Ascending aorta (tissue), 2 donors: ENCODE measurements at regions not wholly inside any gene's neighbourhood (a gene's known extent, or its start where the extent isn't known, plus 50 kb on each side); places are given as distances from the start of the nearest gene placed in this dataset.

Source experiments
- DNase-seq, 2 donors: peaks; one replicate each; pipeline ENCODE4 v3.0.0-alpha.2; 2019; ENCODE audit warnings: low spot score in 2 of 2
- H3K27ac ChIP-seq, 2 donors: fragments of 200-600 bp; sonication (generic); one replicate each; pipeline ENCODE4 v1.5.1; 2016 to 2017; ENCODE audit warnings: mild to moderate bottlenecking in 1 of 2
- H3K27me3 ChIP-seq: fragments of 200-600 bp; sonication (generic); one replicate; pipeline ENCODE4 v1.5.1; 2017
- H3K36me3 ChIP-seq, 2 donors: fragments of 200-600 bp; sonication (generic); one replicate each; pipeline ENCODE4 v1.5.1; 2016
- H3K4me1 ChIP-seq, 2 donors: fragments of 200-600 bp; sonication (generic); one replicate each; pipeline ENCODE4 v1.5.1; 2016 to 2017; ENCODE audit warnings: mild to moderate bottlenecking in 1 of 2
- H3K4me3 ChIP-seq, 2 donors: fragments of 200-600 bp; sonication (generic); one replicate each; pipeline ENCODE4 v1.5.1; 2016 to 2017; ENCODE audit warnings: mild to moderate bottlenecking in 1 of 2
- H3K9me3 ChIP-seq, 2 donors: fragments of 200-600 bp; sonication (generic); one replicate each; pipeline ENCODE4 v1.5.1; 2016
- CTCF ChIP-seq, 3 experiments: fragments of 200-600 bp in 2 of 3; fragments of 450-650 bp in 1 of 3; sonication (generic) in 2 of 3; IDR thresholded peaks; one replicate each; pipeline ENCODE4 v1.5.1; 2016 to 2019; ENCODE audit warnings: antibody characterized with exemption in 3 of 3, mild to moderate bottlenecking in 1 of 3, moderate library complexity in 1 of 3
- intact Hi-C: fragments of 100-400 bp; cut with DNase I; formaldehyde crosslinking; loops from one replicate; pipeline ENCODE4 v1.15.1; 2023

GRCh38 chr4:123516576-123516975 is 120.0 kb downstream of the SPRY1 start:
- intact Hi-C loops: no loop called here
- no peak for DNase-seq
- H3K27me3 ChIP-seq: no peaks in the 10 kb centered on the region
- H3K4me3 ChIP-seq: no peak overlapping the region
- no peak overlapping the region for H3K27ac ChIP-seq
- H3K9me3 ChIP-seq: no peaks in the 10 kb centered on the region
- no peaks in the 10 kb centered on the region for H3K4me1 ChIP-seq
- H3K36me3 ChIP-seq: no peaks in the 10 kb centered on the region
- TF ChIP-seq CTCF (IDR thresholded peaks at IDR 0.05): no peak

GRCh38 chr4:123517176-123517575 is 120.6 kb downstream of the SPRY1 start:
- intact Hi-C loops: no loop called here
- Histone ChIP-seq H3K9me3 (no peaks in the 10 kb centered on the region), H3K4me3 (no peak overlapping the region), H3K4me1 (no peaks in the 10 kb centered on the region), H3K27me3 (no peaks in the 10 kb centered on the region), H3K27ac (no peak overlapping the region), H3K36me3 (no peaks in the 10 kb centered on the region)
- TF ChIP-seq CTCF (IDR thresholded peaks at IDR 0.05): no peak
- no peak for DNase-seq

GRCh38 chr4:123517971-123518370 is 121.4 kb downstream of the SPRY1 start:
- Histone ChIP-seq H3K4me3 (no peak overlapping the region), H3K27ac (no peak overlapping the region), H3K36me3 (no peaks in the 10 kb centered on the region), H3K9me3 (no peaks in the 10 kb centered on the region), H3K27me3 (no peaks in the 10 kb centered on the region), H3K4me1 (no peaks in the 10 kb centered on the region)
- no peak for DNase-seq
- intact Hi-C loops: no loop called here
- TF ChIP-seq CTCF (IDR thresholded peaks at IDR 0.05): no peak

- Histone ChIP-seq H3K4me3 (no peak overlapping the region), H3K4me1 (no peaks in the 10 kb centered on the region), H3K27ac (no peak overlapping the region), H3K27me3 (no peaks in the 10 kb centered on the region), H3K9me3 (no peaks in the 10 kb centered on the region), H3K36me3 (no peaks in the 10 kb centered on the region)
- no peak for DNase-seq
- intact Hi-C loops: no loop called here
- no peak for TF ChIP-seq CTCF (IDR thresholded peaks at IDR 0.05)
Observed at GRCh38 chr4:123520325-123520724, 123.7 kb downstream of the SPRY1 start.

GRCh38 chr4:123522081-123522480 is 125.5 kb downstream of the SPRY1 start:
- no peak overlapping the region for H3K27ac ChIP-seq
- no peak for DNase-seq
- intact Hi-C loops: no loop called here
- H3K27me3 ChIP-seq: no peaks in the 10 kb centered on the region
- H3K36me3 ChIP-seq: no peaks in the 10 kb centered on the region
- no peaks in the 10 kb centered on the region for H3K4me1 ChIP-seq
- TF ChIP-seq CTCF (IDR thresholded peaks at IDR 0.05): no peak
- no peak overlapping the region for H3K4me3 ChIP-seq
- no peaks in the 10 kb centered on the region for H3K9me3 ChIP-seq

- no peaks in the 10 kb centered on the region for H3K27me3 ChIP-seq
- TF ChIP-seq CTCF (IDR thresholded peaks at IDR 0.05): no peak
- H3K36me3 ChIP-seq: no peaks in the 10 kb centered on the region
- no peaks in the 10 kb centered on the region for H3K9me3 ChIP-seq
- DNase-seq: no peak
- H3K27ac ChIP-seq: no peak overlapping the region
- no peaks in the 10 kb centered on the region for H3K4me1 ChIP-seq
- no peak overlapping the region for H3K4me3 ChIP-seq
- intact Hi-C loops: no loop called here
Observed at GRCh38 chr4:123522646-123523045, 126.1 kb downstream of the SPRY1 start.
